HG03103 (cell line): ENCODE measurements at regions not wholly inside any gene's neighbourhood (a gene's known extent, or its start where the extent isn't known, plus 50 kb on each side); places are given as distances from the start of the nearest gene placed in this dataset.
"Not testable (repeated sequence)": the region's sequence is repeated elsewhere in the genome, so short reads cannot be mapped to it uniquely, and the experiment has no call there.

ENCODE experiments used
- ATAC-seq: cut with Tn5 transposase; IDR thresholded peaks from one replicate; pipeline ENCODE4 v1.9.1; 2021; ENCODE audit warnings: low read depth; ENCODE audit not compliant: unreplicated experiment

GRCh38 chr4:75194180-75194579 is 261.3 kb downstream of the PARM1 start:
- no peak for ATAC-seq

DNA sequence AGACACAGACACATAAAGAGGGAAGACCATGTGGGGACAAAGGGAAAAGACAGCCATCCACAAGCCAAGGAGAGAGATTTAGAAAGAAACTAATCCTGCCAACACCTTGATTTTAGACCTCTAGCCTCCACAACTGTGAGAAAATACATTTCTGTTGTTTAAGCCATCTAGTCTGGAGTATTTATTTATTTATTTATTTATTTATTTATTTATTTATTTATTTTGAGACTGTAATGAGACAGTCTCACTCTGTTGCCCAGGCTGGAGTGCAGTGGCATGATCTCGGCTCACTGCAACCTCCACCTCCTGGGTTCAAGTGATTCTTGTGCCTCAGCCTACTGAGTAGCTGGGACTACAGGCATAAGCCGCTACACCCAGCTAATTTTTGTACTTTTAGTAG is 259.3 kb downstream of the PARM1 start:
- not testable (repeated sequence) for ATAC-seq

GRCh38 chr4:75189711-75190335 is 256.9 kb downstream of the PARM1 start:
- ATAC-seq = no peak

- peak; percentile 86 for ATAC-seq
Observed at GRCh38 chr4:75180790-75181776, 248.2 kb downstream of the PARM1 start.

DNA sequence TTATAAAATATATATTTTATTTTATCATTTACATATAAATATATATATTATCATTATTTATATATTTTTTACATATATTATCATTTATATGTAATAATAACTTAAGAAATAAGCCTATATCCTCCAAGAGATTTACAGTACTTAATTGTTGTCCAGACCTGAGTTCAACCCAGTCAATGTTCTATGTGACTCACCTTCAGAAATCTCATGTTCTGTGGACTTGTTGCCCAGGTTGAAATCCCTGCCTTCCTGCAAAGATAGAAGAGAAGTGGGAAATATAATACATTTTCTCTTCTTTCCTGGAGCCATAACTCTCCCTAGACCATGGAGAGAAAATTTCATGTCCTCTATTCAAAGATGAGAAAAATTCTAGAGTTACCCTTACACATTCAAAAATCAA is 247.3 kb downstream of the PARM1 start:
- no peak for ATAC-seq

- ATAC-seq = no peak
Observed at GRCh38 chr4:75179510-75179909, 246.6 kb downstream of the PARM1 start.

- ATAC-seq = peak; percentile 92
Observed at GRCh38 chr4:75172551-75172950, 239.6 kb downstream of the PARM1 start.

GRCh38 chr4:75169427-75169826 is 236.5 kb downstream of the PARM1 start:
- no peak for ATAC-seq

GRCh38 chr4:75169020-75169419 is 236.1 kb downstream of the PARM1 start:
- ATAC-seq = no peak

- ATAC-seq = no peak
Observed at GRCh38 chr4:75168548-75168947, 235.6 kb downstream of the PARM1 start.

DNA sequence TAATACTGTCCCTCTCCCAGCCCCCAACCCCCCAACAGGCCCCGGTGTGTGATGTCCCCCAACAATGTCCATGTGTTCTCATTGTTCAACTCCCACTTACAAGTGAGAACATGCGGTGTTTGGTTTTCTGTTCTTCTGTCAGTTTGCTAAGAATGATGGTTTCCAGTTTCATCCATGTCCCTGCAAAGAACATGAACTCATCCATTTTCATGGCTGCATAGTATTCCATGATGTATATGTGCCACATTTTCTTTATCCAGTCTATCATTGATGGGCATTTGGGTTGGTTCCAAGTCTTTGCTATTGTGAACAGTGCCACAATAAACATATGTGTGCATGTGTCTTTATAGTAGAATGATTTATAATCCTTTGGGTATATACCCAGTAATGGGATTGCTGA is 232.2 kb downstream of the PARM1 start:
- not testable (repeated sequence) for ATAC-seq

GRCh38 chr4:75158451-75158850 is 225.5 kb downstream of the PARM1 start:
- no peak for ATAC-seq

GRCh38 chr4:75154994-75155393 is 222.1 kb downstream of the PARM1 start:
- ATAC-seq = no peak

- ATAC-seq = no peak
Observed at GRCh38 chr4:75146223-75146622, 213.3 kb downstream of the PARM1 start.

- ATAC-seq = no peak
Observed at GRCh38 chr4:75144475-75144874, 211.6 kb downstream of the PARM1 start.

DNA sequence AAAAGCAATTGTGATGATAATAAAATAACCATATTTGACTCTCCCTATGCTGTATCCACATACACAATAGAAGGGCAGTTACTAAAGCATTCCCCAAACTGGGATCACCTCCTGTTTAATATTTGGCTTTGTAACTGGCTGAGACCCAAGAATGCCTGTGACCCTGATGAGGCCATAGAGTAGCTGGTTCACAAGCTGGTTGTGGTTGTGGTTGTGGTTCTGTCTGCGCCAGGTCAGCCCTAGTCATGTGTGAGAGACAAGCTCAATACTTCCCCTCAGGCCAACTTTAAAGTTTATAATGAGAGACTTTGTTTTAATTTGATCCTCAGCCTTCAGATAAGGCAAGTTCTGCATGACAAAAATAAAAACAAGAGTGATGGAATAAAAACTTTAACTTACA is 209.9 kb downstream of the PARM1 start:
- no peak for ATAC-seq

DNA sequence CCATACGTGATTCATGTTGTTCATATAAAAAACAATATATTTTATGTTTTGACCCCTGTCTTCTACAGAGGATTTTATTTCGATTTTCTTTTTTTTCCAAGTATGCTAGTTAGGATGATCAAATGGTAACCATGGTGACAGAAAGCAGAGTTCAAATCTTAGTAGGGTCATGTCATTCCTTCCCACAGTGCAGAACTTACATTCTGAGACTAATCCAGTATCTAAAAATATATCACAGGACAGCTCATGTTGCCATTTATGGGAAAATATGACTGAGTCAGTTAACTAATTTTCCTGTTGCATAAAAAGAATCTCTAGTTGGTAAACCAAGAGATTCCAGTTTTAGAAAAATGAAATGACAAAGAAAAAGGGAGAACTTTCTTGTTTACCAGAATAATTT is 209.5 kb downstream of the PARM1 start:
- ATAC-seq = no peak

GRCh38 chr4:75141162-75141561 is 208.2 kb downstream of the PARM1 start:
- ATAC-seq = no peak

DNA sequence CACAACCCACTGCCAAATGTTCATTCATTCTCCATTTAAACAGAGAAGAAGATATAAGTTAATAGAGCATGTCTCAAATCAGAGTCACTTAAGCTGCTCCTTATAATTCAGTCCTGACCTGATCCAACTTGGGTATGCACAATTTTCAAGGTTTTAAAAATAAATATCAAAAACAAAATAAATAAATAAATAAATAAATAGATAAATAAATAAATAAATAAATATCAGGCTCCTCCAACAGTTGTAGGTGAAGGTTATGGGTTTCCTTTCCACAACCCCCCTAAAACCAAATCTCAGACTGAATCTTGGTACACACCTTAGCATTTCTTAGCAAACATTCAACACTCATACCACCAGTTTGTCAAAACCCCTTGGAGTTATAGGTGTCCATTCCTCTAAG is 204.4 kb downstream of the PARM1 start:
- ATAC-seq = no peak

DNA sequence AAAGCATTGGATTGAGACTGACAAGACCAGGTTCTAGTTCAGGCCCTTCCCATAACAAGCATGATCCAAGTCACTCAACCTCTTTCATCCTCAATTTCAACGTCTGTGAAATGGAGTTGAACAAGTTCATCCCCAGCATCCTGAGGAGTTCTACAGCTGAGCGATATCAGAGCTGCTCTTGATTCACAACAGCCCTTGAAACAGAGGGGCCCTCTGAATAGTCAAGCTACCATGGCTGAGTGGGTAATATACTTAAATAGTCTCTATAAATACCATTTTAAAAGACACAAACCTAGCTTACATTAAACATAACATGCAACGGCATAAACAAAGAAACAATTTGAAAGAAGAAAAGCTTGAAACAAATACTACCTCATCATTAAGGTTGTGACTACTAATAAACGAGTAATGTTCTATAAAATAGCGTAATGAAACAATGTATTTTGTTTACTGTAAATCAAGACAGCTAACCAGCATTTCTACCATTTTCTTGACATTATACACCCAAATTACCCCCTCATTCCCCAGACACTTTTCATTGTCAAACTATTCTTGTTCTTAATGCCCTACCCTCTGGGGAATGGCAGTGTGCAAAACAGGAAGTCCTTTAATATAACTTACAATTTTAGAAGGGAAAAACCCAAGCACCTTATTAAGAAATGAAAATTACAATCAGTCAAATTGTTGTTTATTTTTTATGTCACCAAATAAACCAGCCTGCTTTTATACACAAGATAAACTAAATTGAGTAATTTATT is 202.3 kb downstream of the PARM1 start:
- ATAC-seq = no peak

GRCh38 chr4:75126870-75127269 is 194.0 kb downstream of the PARM1 start:
- not testable (repeated sequence) for ATAC-seq
